Inferior parietal cortex (tissue), 1 donor: ENCODE measurements at regions not wholly inside any gene's neighbourhood (a gene's known extent, or its start where the extent isn't known, plus 50 kb on each side); places are given as distances from the start of the nearest gene placed in this dataset.
"Not testable (repeated sequence)": the region's sequence is repeated elsewhere in the genome, so short reads cannot be mapped to it uniquely, and the experiment has no call there.

Source experiments
- DNase-seq: peaks from one replicate; pipeline ENCODE4 v3.0.0-alpha.2; 2016; ENCODE audit errors: extremely low spot score

GRCh38 chr1:188991221-188991930, 1486.3 kb downstream of the BRINP3 start:
- no peak for DNase-seq

- no peak for DNase-seq
These were observed 1469.8 kb downstream of the BRINP3 start for GRCh38 chr1:189007824-189008223.

GRCh38 chr1:189021577-189021976, 1456.1 kb downstream of the BRINP3 start:
- DNase-seq: no peak

DNA sequence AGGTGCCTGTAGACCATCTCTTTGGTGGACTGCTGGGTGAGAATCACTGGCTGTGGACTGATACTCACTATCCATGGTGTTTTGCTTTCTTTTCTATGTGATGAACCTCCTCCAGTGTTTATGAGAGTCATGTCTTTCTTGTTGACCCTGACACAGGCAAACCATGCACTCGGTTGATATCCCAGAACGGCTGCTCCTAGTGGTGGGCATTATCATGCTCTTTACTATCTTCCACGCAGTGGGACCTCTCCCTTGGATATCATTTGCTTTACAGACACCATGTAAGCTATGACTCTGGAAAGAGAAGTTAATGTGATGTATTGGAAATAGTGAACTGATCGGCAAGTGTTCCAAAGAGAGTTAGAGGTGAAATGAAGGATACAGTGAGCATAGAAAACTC, 1455.6 kb downstream of the BRINP3 start:
- no peak for DNase-seq

- DNase-seq: no peak
These were observed 1450.2 kb downstream of the BRINP3 start for GRCh38 chr1:189027512-189027911.

- DNase-seq: no peak
These were observed 1444.5 kb downstream of the BRINP3 start for GRCh38 chr1:189033169-189033568.

- no peak for DNase-seq
These were observed 1441.0 kb downstream of the BRINP3 start for GRCh38 chr1:189036628-189037027.

- no peak for DNase-seq
These were observed 1431.5 kb downstream of the BRINP3 start for GRCh38 chr1:189046127-189046526.

DNA sequence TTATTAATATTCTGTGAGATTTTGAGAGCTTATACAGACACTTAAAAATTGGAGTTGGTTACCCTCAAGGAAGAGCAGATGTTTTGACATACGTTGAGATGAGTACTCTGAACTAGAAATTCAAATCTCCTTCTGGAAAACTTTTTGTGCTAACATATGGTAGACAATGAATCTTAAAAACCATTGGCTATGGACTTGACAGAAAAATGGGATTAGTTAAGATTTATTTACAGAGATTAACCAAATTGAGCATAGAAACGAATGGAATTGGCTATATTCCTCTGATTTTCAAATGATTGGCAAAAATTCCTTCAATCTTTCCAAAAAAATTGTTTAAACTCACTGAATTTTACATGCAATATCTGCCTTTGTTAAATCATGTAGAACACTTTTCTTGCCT, 1392.9 kb downstream of the BRINP3 start:
- DNase-seq: peak; percentile 9

GRCh38 chr1:189103956-189104355, 1373.7 kb downstream of the BRINP3 start:
- DNase-seq: no peak

DNA sequence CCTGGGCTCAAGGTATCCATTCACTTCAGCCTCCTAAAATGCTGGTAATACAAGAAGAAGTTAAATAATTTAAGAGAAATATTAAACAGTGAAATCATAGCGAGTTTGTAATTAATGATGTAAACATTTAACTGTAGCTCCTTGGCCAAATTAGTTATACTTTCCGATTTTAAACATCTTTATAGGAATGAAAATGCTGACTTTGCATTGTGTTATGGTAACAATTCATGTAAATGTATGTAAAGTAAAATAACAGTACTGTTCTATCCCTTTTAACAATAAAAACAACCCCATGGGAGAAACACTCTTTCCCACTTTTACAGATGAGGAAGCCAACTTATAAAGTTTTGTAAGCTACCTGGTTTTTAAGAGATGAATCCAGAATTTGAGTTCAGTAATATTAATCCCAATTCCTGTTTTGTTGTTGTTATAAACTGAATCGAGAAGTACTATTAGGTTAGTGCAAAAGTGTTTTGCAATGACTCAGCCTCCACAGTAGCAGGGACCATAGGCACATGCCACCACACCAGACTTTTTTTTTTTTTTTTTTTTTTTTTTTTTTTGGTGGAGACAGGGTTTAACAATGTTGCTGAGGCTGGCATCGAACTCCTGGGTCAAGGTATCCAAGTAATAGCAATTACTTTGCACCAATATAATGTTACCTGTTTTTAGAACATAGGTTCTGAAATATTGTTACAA, 1360.4 kb downstream of the BRINP3 start:
- no peak for DNase-seq

- no peak for DNase-seq
These were observed 1355.7 kb downstream of the BRINP3 start for GRCh38 chr1:189121941-189122340.

GRCh38 chr1:189125694-189126093, 1352.0 kb downstream of the BRINP3 start:
- DNase-seq: no peak

GRCh38 chr1:189131576-189131975, 1346.1 kb downstream of the BRINP3 start:
- DNase-seq: no peak

DNA sequence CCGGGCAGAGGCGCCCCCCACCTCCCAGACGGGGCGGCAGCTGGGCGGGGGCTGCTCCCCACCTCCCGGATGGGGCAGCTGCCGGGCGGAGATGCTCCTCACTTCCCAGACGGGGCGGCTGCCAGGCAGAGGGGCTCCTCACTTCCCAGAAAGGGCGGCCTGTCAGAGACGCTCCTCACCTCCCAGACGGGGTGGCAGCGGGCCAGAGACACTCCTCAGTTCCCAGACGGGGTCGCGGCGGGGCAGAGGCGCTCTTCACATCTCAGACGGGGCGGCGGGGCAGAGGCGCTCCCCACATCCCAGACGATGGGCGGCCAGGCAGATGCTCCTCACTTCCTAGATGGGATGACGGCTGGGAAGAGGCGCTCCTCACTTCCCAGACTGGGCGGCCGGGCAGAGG, 1337.9 kb downstream of the BRINP3 start:
- not testable (repeated sequence) for DNase-seq

- DNase-seq: no peak
These were observed 1336.6 kb downstream of the BRINP3 start for GRCh38 chr1:189141056-189141455.

- DNase-seq: no peak
These were observed 1327.9 kb downstream of the BRINP3 start for GRCh38 chr1:189149547-189150375.

DNA sequence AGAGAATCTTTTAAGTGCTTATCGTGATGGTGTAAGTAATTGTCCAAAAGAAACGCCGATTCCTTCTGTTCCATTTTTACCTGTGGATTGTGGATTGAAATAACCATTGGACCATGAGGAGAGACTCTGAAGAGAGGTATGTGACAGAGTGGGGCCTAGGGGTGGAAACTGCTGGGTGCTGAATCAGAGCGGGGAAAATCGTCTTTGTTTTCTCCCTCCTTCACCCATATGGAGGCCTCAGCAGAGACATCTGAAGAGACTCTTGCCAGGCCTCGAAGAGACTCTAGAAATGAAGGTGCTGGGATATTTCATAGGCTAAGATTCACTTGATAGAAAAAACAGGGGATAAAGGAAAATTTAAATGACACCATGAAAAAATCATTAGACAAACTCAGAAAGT, 1327.0 kb downstream of the BRINP3 start:
- DNase-seq: no peak

DNA sequence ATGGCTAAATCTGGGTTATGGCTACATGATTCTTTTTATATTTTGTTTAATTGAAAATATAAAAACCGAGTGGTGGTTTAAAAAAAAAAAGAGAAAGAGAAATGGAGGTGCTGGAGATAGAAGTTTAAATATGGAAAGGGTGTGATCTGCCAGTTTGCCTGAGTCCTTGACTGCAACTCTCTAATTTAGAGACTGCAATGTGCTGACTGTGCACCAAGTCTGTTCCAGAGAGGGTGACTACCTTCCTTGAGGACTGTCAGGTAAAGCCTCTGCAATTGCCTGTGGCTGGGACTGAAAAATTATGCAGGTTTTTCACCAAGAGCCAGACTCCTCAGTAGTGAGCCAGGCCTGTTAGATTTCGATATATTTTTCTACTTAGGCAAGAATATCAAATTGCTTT, 1326.3 kb downstream of the BRINP3 start:
- no peak for DNase-seq

DNA sequence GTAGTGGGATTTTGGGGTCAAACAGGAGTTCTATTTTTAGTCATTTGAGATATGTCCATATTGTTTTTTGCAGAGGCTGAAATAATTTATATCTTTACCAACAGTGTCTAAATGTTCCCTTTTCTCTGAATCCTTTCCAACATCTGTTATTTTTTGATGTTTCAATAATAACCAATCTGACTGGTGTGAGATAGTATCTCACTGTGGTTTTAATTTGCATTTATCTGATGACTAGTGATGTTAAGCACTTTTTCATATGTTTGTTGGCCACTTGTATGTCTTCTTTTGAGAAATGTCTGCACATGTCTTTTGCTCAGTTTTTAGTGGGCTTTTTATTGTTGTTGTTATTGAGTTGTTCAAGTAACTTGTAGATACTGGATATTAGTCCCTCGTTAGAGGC, 1325.0 kb downstream of the BRINP3 start:
- DNase-seq: no peak

DNA sequence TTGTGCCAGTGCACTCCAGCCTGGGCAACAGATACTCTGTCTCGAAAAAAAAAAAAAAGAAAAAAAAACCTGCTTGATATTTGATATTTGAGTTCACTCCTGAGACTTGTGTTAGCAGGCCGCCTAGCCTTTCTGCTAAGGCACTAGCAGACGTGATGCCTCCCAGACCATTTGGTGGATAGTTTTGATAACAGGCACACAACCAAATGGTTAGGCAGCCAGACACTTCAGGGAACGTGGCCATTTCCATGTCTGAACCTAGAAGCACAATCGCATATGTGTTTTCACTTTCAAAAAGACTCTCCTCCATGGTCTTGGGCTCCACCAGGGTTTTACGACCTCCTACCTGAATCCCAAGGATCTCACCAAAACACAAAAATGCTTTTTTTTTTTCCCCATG, 1319.5 kb downstream of the BRINP3 start:
- no peak for DNase-seq

- DNase-seq: no peak
These were observed 1301.8 kb downstream of the BRINP3 start for GRCh38 chr1:189175889-189176288.

GRCh38 chr1:189180057-189180456, 1297.6 kb downstream of the BRINP3 start:
- DNase-seq: no peak
